HL-60 (cell line): ENCODE measurements at regions not wholly inside any gene's neighbourhood (a gene's known extent, or its start where the extent isn't known, plus 50 kb on each side); places are given as distances from the start of the nearest gene placed in this dataset.

Source experiments
- DNase-seq, 2 experiments: peaks; one replicate each; pipeline ENCODE4 v3.0.0-alpha.2; 2010 to 2020; ENCODE audit warnings: low read depth in 1 of 2, low spot score in 1 of 2
- H3K27ac ChIP-seq: fragments of 250-450 bp; sonication (Bioruptor Pico); replicated peaks from 2 replicates; pipeline ENCODE4 v1.5.1; 2020; ENCODE audit warnings: mild to moderate bottlenecking, moderate library complexity
- H3K27me3 ChIP-seq: fragments of 250-450 bp; sonication (Bioruptor Pico); 2 replicates; pipeline ENCODE4 v1.5.1; 2021; ENCODE audit warnings: mild to moderate bottlenecking, moderate library complexity; ENCODE audit not compliant: insufficient read depth, poor library complexity, severe bottlenecking
- H3K4me3 ChIP-seq: replicated peaks from 2 replicates; pipeline ENCODE4 v1.5.1; 2011; ENCODE audit warnings: mild to moderate bottlenecking, control low read depth, low read length; ENCODE audit not compliant: insufficient read depth
- CTCF ChIP-seq: IDR thresholded peaks from one replicate; pipeline ENCODE4 v1.5.1; 2011; ENCODE audit warnings: low read length, control low read depth, inconsistent platforms; ENCODE audit not compliant: insufficient read depth
- GABPA ChIP-seq: IDR thresholded peaks from 2 replicates; pipeline ENCODE4 v1.6.1; 2012; ENCODE audit warnings: low read depth
- POLR2AphosphoS5 ChIP-seq: IDR thresholded peaks from 2 replicates; pipeline ENCODE4 v1.6.1; 2012; ENCODE audit warnings: low read depth
- REST ChIP-seq: IDR thresholded peaks from 2 replicates; pipeline ENCODE4 v1.6.1; 2012; ENCODE audit warnings: low read depth; ENCODE audit not compliant: insufficient replicate concordance
- SPI1 ChIP-seq: IDR thresholded peaks from 2 replicates; pipeline ENCODE4 v1.6.1; 2012; ENCODE audit warnings: low read depth, mild to moderate bottlenecking, borderline replicate concordance

- Histone ChIP-seq H3K27me3 (no peaks in the 10 kb centered on the region), H3K27ac (no peak overlapping the region), H3K4me3 (no peak overlapping the region)
- TF ChIP-seq GABPA (no peak), CTCF (no peak), POLR2AphosphoS5 (no peak), SPI1 (no peak), REST (no peak)
- no peak for DNase-seq
These were observed 202.0 kb downstream of the AJAP1 start for GRCh38 chr1:4856396-4856795.

- H3K27me3 ChIP-seq: no peaks in the 10 kb centered on the region
- TF ChIP-seq CTCF: no peak
- TF ChIP-seq GABPA: no peak
- no peak for TF ChIP-seq SPI1
- TF ChIP-seq REST: no peak
- TF ChIP-seq POLR2AphosphoS5: no peak
- DNase-seq: no peak
- no peak overlapping the region for H3K27ac ChIP-seq
- H3K4me3 ChIP-seq: no peak overlapping the region
These were observed 200.0 kb downstream of the AJAP1 start for GRCh38 chr1:4854367-4854766.

GRCh38 chr1:4853904-4854303 lies 199.5 kb downstream of the AJAP1 start:
- H3K4me3 ChIP-seq: no peak overlapping the region
- H3K27ac ChIP-seq: no peak overlapping the region
- no peak for TF ChIP-seq GABPA
- TF ChIP-seq REST: no peak
- no peak for TF ChIP-seq SPI1
- TF ChIP-seq CTCF: no peak
- TF ChIP-seq POLR2AphosphoS5: no peak
- DNase-seq: no peak
- no peaks in the 10 kb centered on the region for H3K27me3 ChIP-seq
